Testis (tissue), 2 donors: ENCODE measurements at regions not wholly inside any gene's neighbourhood (a gene's known extent, or its start where the extent isn't known, plus 50 kb on each side); places are given as distances from the start of the nearest gene placed in this dataset.

ENCODE experiments used
- DNase-seq: peaks from one replicate; pipeline ENCODE4 v3.0.0-alpha.2; 2019
- H3K27ac ChIP-seq, 2 donors: fragments of 200-600 bp; sonication (generic); one replicate each; pipeline ENCODE4 v1.5.1; 2019
- H3K27me3 ChIP-seq: fragments of 200-600 bp; sonication (generic); one replicate; pipeline ENCODE4 v1.5.1; 2019
- H3K36me3 ChIP-seq: fragments of 200-600 bp; sonication (generic); one replicate; pipeline ENCODE4 v1.5.1; 2017; ENCODE audit warnings: low read depth; ENCODE audit errors: missing control alignments
- H3K4me1 ChIP-seq: fragments of 200-600 bp; sonication (generic); one replicate; pipeline ENCODE4 v1.5.1; 2019
- H3K4me3 ChIP-seq, 2 donors: fragments of 200-600 bp; sonication (generic); one replicate each; pipeline ENCODE4 v1.5.1; 2017 to 2019
- H3K9me3 ChIP-seq: fragments of 200-600 bp; sonication (generic); one replicate; pipeline ENCODE4 v1.5.1; 2017
- CTCF ChIP-seq, 3 experiments: fragments of 450-650 bp in 2 of 3; fragments of 200-600 bp in 1 of 3; sonication (generic) in 1 of 3; IDR thresholded peaks; one replicate each; pipeline ENCODE4 v1.5.1; 2016 to 2019; ENCODE audit warnings: antibody characterized with exemption in 3 of 3, mild to moderate bottlenecking in 2 of 3, moderate library complexity in 1 of 3
- POLR2A ChIP-seq: fragments of 450-650 bp; IDR thresholded peaks from one replicate; pipeline ENCODE4 v1.6.1; 2017; ENCODE audit warnings: antibody characterized with exemption, mild to moderate bottlenecking, moderate library complexity
- WGBS, 2 donors: methylation state at CpG; one replicate each; pipeline ENCODE4 v1.1.5; 2018; 5-methylcytosine and 5-hydroxymethylcytosine counted together
- intact Hi-C: fragments of 100-400 bp; cut with DNase I; formaldehyde crosslinking; loops from one replicate; pipeline ENCODE4 v1.15.1; 2023; ENCODE audit warnings: low total_unique reads

DNA sequence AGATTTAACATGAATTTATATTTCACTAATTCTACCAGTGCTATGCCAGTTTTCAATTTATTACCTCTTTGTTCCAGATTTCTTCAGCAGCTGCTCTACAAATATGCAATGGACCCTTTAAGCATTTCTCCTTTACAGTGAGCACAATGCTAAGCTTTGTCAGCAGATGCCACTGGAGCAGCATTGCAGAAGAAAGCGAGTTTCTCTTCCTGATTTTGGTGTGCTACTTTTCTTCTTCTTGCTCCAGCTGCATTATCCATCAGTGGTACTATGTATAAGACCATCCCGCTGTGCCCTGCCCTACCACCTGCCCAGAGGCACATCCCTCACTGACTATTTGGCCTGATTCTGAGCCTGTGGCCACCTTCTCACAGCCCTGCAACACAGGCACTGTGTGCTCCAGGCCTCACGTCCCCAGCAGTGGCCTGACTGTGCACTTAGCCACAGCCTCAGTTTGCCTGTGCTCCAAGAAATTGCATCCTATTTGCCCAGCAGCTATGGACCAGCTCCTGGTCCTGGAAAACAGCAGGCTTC, 84.1 kb downstream of the TNFAIP3 start:
- no peak for DNase-seq
- Histone ChIP-seq H3K36me3 (no peaks in the 10 kb centered on the region), H3K9me3 (no peaks in the 10 kb centered on the region), H3K27ac (no peak overlapping the region), H3K4me3 (no peak overlapping the region), H3K27me3 (no peaks in the 10 kb centered on the region), H3K4me1 (no peaks in the 10 kb centered on the region)
- intact Hi-C loops = no loop called here
- TF ChIP-seq CTCF (IDR thresholded peaks at IDR 0.05) (no peak), POLR2A (no peak)
- WGBS, 2 donors = 72 to 85% methylated on average over 3 of the region's 3 CpGs

DNA sequence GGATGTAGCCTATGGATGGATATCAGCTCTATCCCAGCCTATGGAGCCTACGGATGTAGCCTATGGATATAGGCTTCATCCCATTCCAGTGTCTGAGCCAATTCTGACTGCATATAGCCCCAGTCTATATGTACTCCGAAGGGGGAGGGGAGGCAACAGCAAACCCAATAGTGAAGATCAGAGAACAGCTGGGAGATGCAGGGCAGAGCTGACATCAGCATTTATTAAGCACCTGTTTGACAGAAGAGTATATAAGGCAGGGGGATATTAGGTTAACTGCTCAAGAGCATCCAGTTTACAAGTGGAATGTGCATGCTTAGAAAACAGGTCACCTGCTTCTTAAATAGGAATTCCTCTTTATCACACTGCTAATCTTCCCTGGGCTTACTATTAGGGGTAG, 85.2 kb downstream of the TNFAIP3 start:
- WGBS, 2 donors = 89 to 96% methylated on average over 2 of the region's 2 CpGs
- DNase-seq = no peak
- H3K27ac ChIP-seq = no peak overlapping the region
- no peaks in the 10 kb centered on the region for H3K27me3 ChIP-seq
- intact Hi-C loops = no loop called here
- H3K36me3 ChIP-seq = no peaks in the 10 kb centered on the region
- H3K9me3 ChIP-seq = no peaks in the 10 kb centered on the region
- no peak for TF ChIP-seq CTCF (IDR thresholded peaks at IDR 0.05)
- no peak for TF ChIP-seq POLR2A
- no peak overlapping the region for H3K4me3 ChIP-seq
- peaks cover 4% of the 10 kb centered on the region for H3K4me1 ChIP-seq

GRCh38 chr6:137953761-137954160, 86.7 kb downstream of the TNFAIP3 start:
- intact Hi-C loops = no loop called here
- WGBS, 2 donors = 0% methylated on average over 1 of the region's 1 CpG
- H3K4me1 ChIP-seq = peaks cover 5% of the 10 kb centered on the region
- TF ChIP-seq POLR2A (no peak), CTCF (IDR thresholded peaks at IDR 0.05) (no peak)
- no peaks in the 10 kb centered on the region for H3K27me3 ChIP-seq
- no peak overlapping the region for H3K27ac ChIP-seq
- no peak for DNase-seq
- H3K36me3 ChIP-seq = no peaks in the 10 kb centered on the region
- no peaks in the 10 kb centered on the region for H3K9me3 ChIP-seq
- no peak overlapping the region for H3K4me3 ChIP-seq

DNA sequence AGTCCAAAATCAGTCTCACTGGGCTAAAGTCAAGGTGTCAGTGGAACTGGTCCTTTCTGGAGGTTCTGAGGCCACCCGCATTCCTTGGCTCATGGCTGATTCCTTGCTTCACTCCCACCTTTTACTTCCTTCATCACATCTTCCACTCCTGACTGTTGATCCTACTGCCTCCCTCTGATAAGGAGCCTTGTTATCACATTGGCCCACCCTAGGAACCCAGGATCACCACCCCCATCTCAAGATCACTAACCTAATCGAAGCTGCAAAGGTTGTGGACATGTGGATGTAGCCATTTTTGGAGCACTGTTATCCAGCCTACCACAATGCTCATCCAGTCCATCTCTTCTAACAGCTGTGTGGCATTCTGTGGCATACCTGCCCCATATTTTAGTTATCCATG, 87.2 kb downstream of the TNFAIP3 start:
- intact Hi-C loops = no loop called here
- Histone ChIP-seq H3K36me3 (no peaks in the 10 kb centered on the region), H3K4me1 (peaks cover 5% of the 10 kb centered on the region), H3K9me3 (no peaks in the 10 kb centered on the region), H3K27ac (no peak overlapping the region), H3K27me3 (no peaks in the 10 kb centered on the region), H3K4me3 (no peak overlapping the region)
- TF ChIP-seq CTCF (IDR thresholded peaks at IDR 0.05) = no peak
- no peak for DNase-seq
- 89 to 94% methylated on average over 2 of the region's 2 CpGs for WGBS, 2 donors

DNA sequence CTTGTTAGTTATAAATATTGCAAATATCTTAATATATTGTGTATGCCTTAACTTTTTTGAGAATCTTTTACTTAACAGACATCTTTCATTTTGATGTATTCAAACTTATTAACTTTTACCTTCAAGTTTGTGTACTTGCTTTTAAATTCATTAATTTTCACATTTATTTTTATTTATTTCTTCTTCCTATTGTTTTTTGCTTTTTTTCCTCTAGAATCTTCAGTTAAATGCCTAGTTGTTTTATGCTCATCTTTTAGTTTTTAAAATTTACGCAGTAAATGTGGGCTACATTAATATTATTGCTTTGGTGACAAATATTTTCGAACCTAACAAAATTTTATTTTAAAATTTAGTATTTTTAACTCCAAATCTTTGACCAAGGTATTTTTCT, 89.0 kb downstream of the TNFAIP3 start:
- Histone ChIP-seq H3K4me1 (peaks cover 5% of the 10 kb centered on the region), H3K27ac (no peak overlapping the region), H3K4me3 (peak overlapping the region in 1 of 2 donors; percentile 3), H3K27me3 (no peaks in the 10 kb centered on the region), H3K36me3 (no peaks in the 10 kb centered on the region), H3K9me3 (no peaks in the 10 kb centered on the region)
- DNase-seq = no peak
- 79 to 96% methylated on average over 2 of the region's 2 CpGs for WGBS, 2 donors
- TF ChIP-seq CTCF (IDR thresholded peaks at IDR 0.05) (no peak), POLR2A (no peak)
- intact Hi-C loops = no loop called here
